Esophagus squamous epithelium (tissue), 5 donors: ENCODE measurements at regions not wholly inside any gene's neighbourhood (a gene's known extent, or its start where the extent isn't known, plus 50 kb on each side); places are given as distances from the start of the nearest gene placed in this dataset.
A peak's percentile ranks its signal among the peaks of the same experiment; 100 is the strongest.

ENCODE experiments used
- DNase-seq: peaks from one replicate; lab custom pipeline; 2025; lab: John Stamatoyannopoulos, UW
- H3K27ac ChIP-seq, 4 donors: fragments of 200-600 bp; sonication (generic); one replicate each; pipeline ENCODE4 v1.5.1; 2016 to 2019; ENCODE audit warnings: mild to moderate bottlenecking in 1 of 4
- H3K27me3 ChIP-seq, 4 donors: fragments of 200-600 bp; sonication (generic); 1 replicate in 3 of 4; 2 replicates in 1 of 4; pipeline versions ENCODE4 v1.5.1 to v1.6.0; 2017 to 2021; ENCODE audit warnings: antibody characterized with exemption in 1 of 4
- H3K36me3 ChIP-seq, 3 donors: fragments of 200-600 bp; sonication (generic); one replicate each; pipeline ENCODE4 v1.5.1; 2016 to 2019
- H3K4me1 ChIP-seq, 3 donors: fragments of 200-600 bp; sonication (generic); one replicate each; pipeline ENCODE4 v1.5.1; 2017 to 2019
- H3K4me3 ChIP-seq, 4 donors: fragments of 200-600 bp; sonication (generic); 1 replicate in 3 of 4; 2 replicates in 1 of 4; pipeline ENCODE4 v1.5.1; 2016 to 2019; ENCODE audit warnings: mild to moderate bottlenecking in 2 of 4, moderate library complexity in 1 of 4
- H3K9me3 ChIP-seq, 3 donors: fragments of 200-600 bp; sonication (generic); one replicate each; pipeline ENCODE4 v1.5.1; 2016 to 2019
- POLR2A ChIP-seq, 4 donors: fragments of 450-650 bp; IDR thresholded peaks; one replicate each; pipeline ENCODE4 v1.6.1; 2017; ENCODE audit warnings: antibody characterized with exemption in 4 of 4, mild to moderate bottlenecking in 4 of 4, moderate library complexity in 3 of 4
- WGBS, 2 donors: methylation state at CpG; one replicate each; pipeline ENCODE4 v1.1.5; 2018; 5-methylcytosine and 5-hydroxymethylcytosine counted together
- intact Hi-C: fragments of 100-400 bp; cut with DNase I; formaldehyde crosslinking; loops from one replicate; pipeline ENCODE4 v1.15.0; 2022
- TF ChIP-seq, protein P1 (sequence below), 6 experiments: fragments of 450-650 bp in 4 of 6; fragments of 200-600 bp in 2 of 6; sonication (generic) in 2 of 6; IDR thresholded peaks; one replicate each; pipeline ENCODE4 v1.5.1; 2016 to 2019; ENCODE audit warnings: antibody characterized with exemption in 6 of 6, mild to moderate bottlenecking in 4 of 6, moderate library complexity in 4 of 6
- donor health status: DM: yes; HTN: yes; CAD: no.

DNA sequence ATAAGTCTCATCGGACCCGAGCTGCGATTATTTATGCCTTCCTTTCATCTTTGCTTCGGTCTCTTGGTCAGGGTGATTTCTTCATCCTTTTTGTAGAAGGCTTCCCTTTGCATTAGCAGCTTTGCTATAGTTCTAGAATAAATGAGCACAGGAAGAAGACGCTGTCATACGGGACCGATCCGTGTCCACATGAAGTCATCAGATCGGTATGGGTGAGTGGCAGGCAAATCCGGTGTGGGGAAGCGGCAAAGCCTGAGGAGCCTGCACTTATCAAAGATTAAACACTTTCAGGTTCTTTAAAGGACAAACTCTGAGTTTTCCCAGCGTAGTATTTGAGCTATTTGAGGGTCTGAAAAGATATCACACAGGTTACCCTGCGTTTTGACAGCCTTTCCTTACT, 119.3 kb downstream of the IRS2 start:
- DNase-seq, result no peak
- peak overlapping the region in 1 of 4 donors; percentile 22 for H3K27ac ChIP-seq
- H3K4me3 ChIP-seq, result no peak overlapping the region
- peaks cover 0 to 4% (median 0%) of the 10 kb centered on the region in 3 donors for H3K4me1 ChIP-seq
- H3K27me3 ChIP-seq, result peaks cover 0 to 23% (median 0%) of the 10 kb centered on the region in 4 donors
- no peaks in the 10 kb centered on the region for H3K36me3 ChIP-seq
- TF ChIP-seq POLR2A (IDR thresholded peaks at IDR 0.05), result no peak
- TF ChIP-seq, protein P1, sequence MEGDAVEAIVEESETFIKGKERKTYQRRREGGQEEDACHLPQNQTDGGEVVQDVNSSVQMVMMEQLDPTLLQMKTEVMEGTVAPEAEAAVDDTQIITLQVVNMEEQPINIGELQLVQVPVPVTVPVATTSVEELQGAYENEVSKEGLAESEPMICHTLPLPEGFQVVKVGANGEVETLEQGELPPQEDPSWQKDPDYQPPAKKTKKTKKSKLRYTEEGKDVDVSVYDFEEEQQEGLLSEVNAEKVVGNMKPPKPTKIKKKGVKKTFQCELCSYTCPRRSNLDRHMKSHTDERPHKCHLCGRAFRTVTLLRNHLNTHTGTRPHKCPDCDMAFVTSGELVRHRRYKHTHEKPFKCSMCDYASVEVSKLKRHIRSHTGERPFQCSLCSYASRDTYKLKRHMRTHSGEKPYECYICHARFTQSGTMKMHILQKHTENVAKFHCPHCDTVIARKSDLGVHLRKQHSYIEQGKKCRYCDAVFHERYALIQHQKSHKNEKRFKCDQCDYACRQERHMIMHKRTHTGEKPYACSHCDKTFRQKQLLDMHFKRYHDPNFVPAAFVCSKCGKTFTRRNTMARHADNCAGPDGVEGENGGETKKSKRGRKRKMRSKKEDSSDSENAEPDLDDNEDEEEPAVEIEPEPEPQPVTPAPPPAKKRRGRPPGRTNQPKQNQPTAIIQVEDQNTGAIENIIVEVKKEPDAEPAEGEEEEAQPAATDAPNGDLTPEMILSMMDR (IDR thresholded peaks at IDR 0.05), result no peak
- no peaks in the 10 kb centered on the region for H3K9me3 ChIP-seq
- intact Hi-C loops, result no loop called here
- WGBS, 2 donors, result 51 to 54% methylated on average over 10 to 13 of the region's 13 CpGs

DNA sequence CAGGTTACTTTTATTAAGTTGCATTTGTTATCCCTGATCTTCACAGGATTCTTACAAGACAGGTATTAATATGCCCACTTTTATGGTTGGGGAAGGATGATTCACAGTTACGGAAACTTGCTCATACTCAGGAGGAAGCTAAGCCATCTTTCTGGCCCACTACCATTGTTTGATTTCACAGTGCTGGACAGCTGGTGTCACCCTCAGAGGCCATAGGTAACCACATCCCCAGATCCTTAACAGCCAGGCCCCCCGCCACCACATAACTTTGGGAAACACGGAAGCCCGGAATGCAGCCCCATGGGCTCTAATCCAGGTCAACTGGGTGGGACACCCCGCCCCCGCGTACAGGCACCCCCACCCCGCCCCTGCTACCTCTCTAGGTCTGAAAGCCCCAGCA, 119.7 kb downstream of the IRS2 start:
- intact Hi-C loops, result no loop called here

DNA sequence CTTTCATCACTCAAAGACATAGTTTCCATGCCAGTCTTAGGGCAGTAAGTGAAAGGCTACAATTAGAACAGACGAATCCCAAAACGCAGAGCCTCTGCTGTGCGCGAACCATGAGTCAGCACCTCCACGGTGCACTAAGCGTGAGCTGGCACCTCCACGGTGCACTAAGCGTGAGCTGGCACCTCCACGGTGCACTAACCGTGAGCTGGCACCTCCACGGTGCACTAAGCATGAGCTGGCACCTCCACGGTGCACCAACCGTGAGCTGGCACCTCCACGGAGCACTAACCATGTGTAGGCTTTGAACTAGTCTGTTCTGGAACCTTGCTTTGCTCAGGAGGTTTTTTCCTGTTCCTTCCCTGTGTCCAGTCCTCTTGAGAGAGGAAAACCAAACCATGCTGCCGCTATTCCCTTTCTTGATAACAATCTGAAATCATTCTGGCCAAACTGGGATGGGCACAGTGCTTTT, 120.6 kb downstream of the IRS2 start:
- DNase-seq, result no peak

More for the DNA sequence above, 119.7 kb downstream of the IRS2 start:
- no peaks in the 10 kb centered on the region for H3K9me3 ChIP-seq
- 44 to 67% methylated on average over 3 of the region's 8 CpGs for WGBS, 2 donors
- H3K27me3 ChIP-seq, result peaks cover 0 to 27% (median 0%) of the 10 kb centered on the region in 4 donors
- peaks cover 0 to 4% (median 0%) of the 10 kb centered on the region in 3 donors for H3K4me1 ChIP-seq
- H3K27ac ChIP-seq, result no peak overlapping the region
- H3K4me3 ChIP-seq, result no peak overlapping the region
- DNase-seq, result no peak
- TF ChIP-seq, protein P1 (IDR thresholded peaks at IDR 0.05), result no peak
- TF ChIP-seq POLR2A (IDR thresholded peaks at IDR 0.05), result no peak
- H3K36me3 ChIP-seq, result no peaks in the 10 kb centered on the region

DNA sequence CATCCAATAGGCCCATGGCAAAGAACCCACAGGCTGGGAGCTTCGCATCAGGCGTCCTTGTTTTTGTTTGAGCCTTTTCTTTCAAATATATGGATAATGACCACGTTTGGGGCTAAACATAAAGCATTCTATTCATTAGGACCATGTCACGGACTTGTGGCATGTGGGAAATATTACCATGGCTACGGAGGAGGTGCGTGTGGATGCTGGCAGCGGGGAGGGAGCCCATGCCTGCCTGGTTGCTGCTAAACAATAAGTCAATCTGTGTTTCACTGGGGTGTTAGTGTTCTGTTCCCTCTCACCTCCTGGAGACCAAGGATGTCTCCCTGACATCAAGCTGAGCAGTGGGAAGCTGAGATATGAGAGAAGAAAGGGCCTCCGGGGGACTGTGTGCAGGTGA, 121.1 kb downstream of the IRS2 start:
- Histone ChIP-seq H3K4me3 (no peak overlapping the region), H3K4me1 (peaks cover 0 to 4% (median 0%) of the 10 kb centered on the region in 3 donors), H3K27ac (no peak overlapping the region), H3K27me3 (peaks cover 0 to 29% (median 0%) of the 10 kb centered on the region in 4 donors), H3K36me3 (no peaks in the 10 kb centered on the region), H3K9me3 (no peaks in the 10 kb centered on the region)
- intact Hi-C loops, result no loop called here
- 79 to 89% methylated on average over 6 to 8 of the region's 8 CpGs for WGBS, 2 donors
- DNase-seq, result no peak
- TF ChIP-seq POLR2A (IDR thresholded peaks at IDR 0.05), result no peak
- TF ChIP-seq, protein P1 (IDR thresholded peaks at IDR 0.05), result no peak

More for the DNA sequence above, 120.6 kb downstream of the IRS2 start:
- TF ChIP-seq, protein P1 (IDR thresholded peaks at IDR 0.05), result no peak
- TF ChIP-seq POLR2A (IDR thresholded peaks at IDR 0.05), result no peak
- peaks cover 0 to 4% (median 0%) of the 10 kb centered on the region in 3 donors for H3K4me1 ChIP-seq
- H3K27ac ChIP-seq, result no peak overlapping the region
- H3K4me3 ChIP-seq, result no peak overlapping the region
- H3K27me3 ChIP-seq, result peaks cover 0 to 30% (median 0%) of the 10 kb centered on the region in 4 donors
- intact Hi-C loops, result no loop called here
- no peaks in the 10 kb centered on the region for H3K36me3 ChIP-seq
- WGBS, 2 donors, result 44 to 69% methylated on average over 13 to 15 of the region's 15 CpGs
- H3K9me3 ChIP-seq, result no peaks in the 10 kb centered on the region

GRCh38 chr13:109657395-109657794, 129.0 kb downstream of the IRS2 start:
- H3K4me1 ChIP-seq, result peaks cover 0 to 11% (median 0%) of the 10 kb centered on the region in 3 donors
- no peaks in the 10 kb centered on the region for H3K9me3 ChIP-seq
- no peak overlapping the region for H3K4me3 ChIP-seq
- H3K27me3 ChIP-seq, result peaks cover 0 to 12% (median 0%) of the 10 kb centered on the region in 4 donors
- no peaks in the 10 kb centered on the region for H3K36me3 ChIP-seq
- WGBS, 2 donors, result 60 to 71% methylated on average over 6 of the region's 6 CpGs
- no peak for DNase-seq
- intact Hi-C loops, result no loop called here
- TF ChIP-seq POLR2A (IDR thresholded peaks at IDR 0.05), result no peak
- TF ChIP-seq, protein P1 (IDR thresholded peaks at IDR 0.05), result no peak
- H3K27ac ChIP-seq, result no peak overlapping the region
